HFF-Myc (cell line): ENCODE measurements at regions not wholly inside any gene's neighbourhood (a gene's known extent, or its start where the extent isn't known, plus 50 kb on each side); places are given as distances from the start of the nearest gene placed in this dataset.

Experiments used
- DNase-seq: peaks from one replicate; pipeline ENCODE4 v3.0.0-alpha.2; 2011; ENCODE audit warnings: low read depth; ENCODE audit errors: extremely low read depth
- H3K4me3 ChIP-seq: replicated peaks from 2 replicates; pipeline ENCODE4 v1.5.1; 2011; ENCODE audit warnings: low read depth, mild to moderate bottlenecking, control low read depth, low read length
- CTCF ChIP-seq: IDR thresholded peaks from 2 replicates; pipeline ENCODE4 v1.5.1; 2012; ENCODE audit warnings: mild to moderate bottlenecking, low read depth, low read length, control low read depth; ENCODE audit errors: missing control alignments

- TF ChIP-seq CTCF, result no peak
- H3K4me3 ChIP-seq, result no peak overlapping the region
- no peak for DNase-seq
Observed at GRCh38 chr9:100775912-100776311, 198.0 kb downstream of the CAVIN4 start.

GRCh38 chr9:100784755-100785154, 206.9 kb downstream of the CAVIN4 start:
- no peak for TF ChIP-seq CTCF
- no peak for DNase-seq

GRCh38 chr9:100785946-100786345, 208.1 kb downstream of the CAVIN4 start:
- TF ChIP-seq CTCF, result no peak
- no peak for DNase-seq
- H3K4me3 ChIP-seq, result no peak overlapping the region

More at GRCh38 chr9:100784755-100785154, 206.9 kb downstream of the CAVIN4 start:
- no peak overlapping the region for H3K4me3 ChIP-seq

- DNase-seq, result no peak
- no peak overlapping the region for H3K4me3 ChIP-seq
- no peak for TF ChIP-seq CTCF
Observed at GRCh38 chr9:100794738-100795269, 216.9 kb downstream of the CAVIN4 start.

- DNase-seq, result no peak
- TF ChIP-seq CTCF, result no peak
Observed at GRCh38 chr9:100803956-100804355, 224.6 kb upstream of the PLPPR1 start.

GRCh38 chr9:100811643-100812042, 216.9 kb upstream of the PLPPR1 start:
- TF ChIP-seq CTCF, result no peak
- no peak overlapping the region for H3K4me3 ChIP-seq
- no peak for DNase-seq

More at GRCh38 chr9:100803956-100804355, 224.6 kb upstream of the PLPPR1 start:
- no peak overlapping the region for H3K4me3 ChIP-seq

GRCh38 chr9:100813871-100814270, 214.7 kb upstream of the PLPPR1 start:
- TF ChIP-seq CTCF, result no peak
- no peak for DNase-seq
- H3K4me3 ChIP-seq, result no peak overlapping the region
